ENCODE measurements at regions not wholly inside any gene's neighbourhood (a gene's known extent, or its start where the extent isn't known, plus 50 kb on each side); places are given as distances from the start of the nearest gene placed in this dataset.

DNA sequence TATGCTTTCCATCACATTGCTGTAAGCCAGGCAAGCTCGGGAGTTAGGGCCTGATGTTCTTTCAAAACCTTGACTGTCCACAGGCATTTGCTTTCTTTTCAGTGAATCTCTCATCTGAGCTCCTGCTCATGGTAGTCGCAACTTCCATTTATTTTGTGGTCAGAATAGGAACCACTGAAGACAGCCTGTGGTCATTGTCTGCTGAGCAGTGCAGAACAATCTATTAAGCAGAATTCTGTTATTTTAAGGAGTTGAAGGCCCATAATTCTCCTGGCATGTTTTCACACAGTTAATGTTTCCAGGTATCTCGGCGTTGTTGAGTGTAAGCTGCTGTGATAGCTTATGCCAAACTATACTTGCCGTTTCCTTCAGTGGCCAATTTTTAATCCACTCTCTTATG is 491.1 kb upstream of the AKR1E2 start:
- in situ Hi-C loops (cut with HindIII; ENCODE audit: low sequenced_read_pairs), result no loop called here

DNA sequence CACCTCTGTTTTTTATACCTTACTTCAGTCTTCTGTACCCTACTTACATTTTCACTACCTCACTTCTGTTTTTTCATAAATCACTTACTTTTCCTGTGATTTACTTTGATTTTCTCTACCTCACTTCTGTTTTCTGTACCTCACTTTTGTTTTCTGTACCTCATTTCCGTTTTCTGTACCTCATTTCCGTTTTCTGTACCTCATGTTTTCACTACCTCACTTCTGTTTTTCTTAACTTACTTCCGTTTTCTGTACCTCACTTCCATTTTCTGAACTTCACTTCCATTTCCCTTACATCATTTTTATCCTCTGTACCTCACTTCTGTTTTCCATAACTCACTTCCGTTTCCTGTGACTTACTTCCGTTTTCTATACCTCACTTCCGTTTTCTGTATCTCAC is 492.0 kb upstream of the AKR1E2 start:
- in situ Hi-C loops (cut with HindIII; ENCODE audit: low sequenced_read_pairs), result no loop called here

DNA sequence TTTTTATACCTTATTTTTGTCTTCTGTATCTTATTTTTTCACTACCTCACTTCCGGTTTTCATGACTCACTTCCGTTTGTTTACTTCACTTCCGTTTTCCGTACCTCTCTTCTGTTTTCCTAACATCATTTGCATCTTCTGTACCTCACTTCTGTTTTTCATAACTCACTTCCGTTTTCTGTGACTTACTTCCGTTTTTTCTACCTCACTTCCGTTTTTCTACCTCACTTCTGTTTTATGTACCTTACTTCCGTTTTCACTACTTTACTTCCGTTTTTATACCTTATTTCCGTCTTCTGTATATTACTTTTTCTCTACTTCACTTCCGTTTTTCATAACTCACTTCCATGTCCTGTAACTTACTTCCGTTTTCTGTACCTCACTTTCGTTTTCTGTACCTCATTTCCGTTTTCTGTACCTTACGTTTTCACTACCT is 492.5 kb upstream of the AKR1E2 start:
- in situ Hi-C loops (cut with HindIII; ENCODE audit: low sequenced_read_pairs), result no loop called here

DNA sequence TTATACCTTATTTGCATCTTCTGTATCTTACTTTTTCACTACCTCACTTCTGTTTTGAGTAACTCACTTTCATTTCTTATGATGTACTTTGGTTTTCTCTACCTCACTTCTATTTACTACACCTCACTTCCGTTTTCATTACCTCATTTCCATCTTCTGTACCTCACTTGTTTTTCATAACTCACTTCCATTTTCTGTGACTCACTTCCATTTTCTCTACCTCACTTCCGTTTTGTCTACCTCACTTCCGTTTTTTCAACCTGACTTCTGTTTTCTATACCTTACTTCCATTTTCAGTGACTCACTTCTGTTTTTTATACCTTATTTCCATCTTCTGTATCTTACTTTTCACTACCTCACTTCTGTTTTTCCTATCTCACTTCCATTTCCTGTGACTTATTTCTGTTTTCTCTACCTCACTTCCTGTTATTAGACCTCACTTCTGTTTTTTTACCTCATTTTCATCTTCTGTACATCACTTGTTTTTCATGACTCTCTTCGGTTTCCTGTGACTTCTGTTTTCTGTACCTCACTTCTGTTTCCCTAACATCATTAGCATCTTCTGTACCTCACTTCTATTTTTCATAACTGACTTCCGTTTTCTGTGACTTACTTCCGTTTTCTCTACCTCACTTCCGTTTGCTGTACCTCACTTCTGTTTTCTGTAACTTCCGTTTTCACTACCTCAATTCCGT is 493.1 kb upstream of the AKR1E2 start:
- in situ Hi-C loops (cut with HindIII; ENCODE audit: low sequenced_read_pairs), result no loop called here

DNA sequence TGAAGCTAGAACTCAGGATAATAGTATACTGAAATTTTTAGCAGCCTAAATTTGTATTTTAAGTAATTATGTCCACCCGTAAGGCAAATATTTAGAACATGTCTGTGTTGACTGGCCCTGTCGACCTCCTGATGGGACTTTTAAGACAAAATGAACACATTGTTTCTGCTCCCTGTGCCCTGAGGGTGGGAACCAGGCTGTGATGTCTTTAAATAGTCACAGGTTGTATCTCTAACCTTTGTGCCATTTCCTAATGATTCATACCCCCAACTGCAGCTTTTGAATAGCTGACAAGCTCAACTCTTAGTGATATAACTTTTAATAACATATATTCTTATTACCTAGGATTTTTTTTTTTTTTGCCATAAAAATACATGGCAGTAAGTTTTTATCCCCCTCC is 494.9 kb upstream of the AKR1E2 start:
- in situ Hi-C loops (cut with HindIII; ENCODE audit: low sequenced_read_pairs), result no loop called here

DNA sequence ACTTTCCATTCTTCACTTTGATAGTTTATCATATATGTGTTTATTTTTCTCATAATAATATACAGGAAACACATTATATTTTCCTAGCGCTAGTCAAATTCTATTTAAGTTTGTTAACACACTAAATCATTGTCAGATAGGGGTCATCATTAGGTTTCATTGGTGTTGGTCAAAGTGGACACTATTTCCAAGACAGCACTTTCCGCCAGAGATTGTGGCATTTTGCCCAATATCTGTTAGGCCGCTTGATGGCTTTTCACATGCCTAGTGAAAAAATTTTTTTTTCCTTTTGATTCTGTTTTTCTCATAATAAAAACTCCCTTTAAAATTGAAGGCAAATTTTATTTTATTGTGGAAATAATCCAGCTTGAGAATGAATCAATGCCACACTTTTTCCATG is 495.4 kb upstream of the AKR1E2 start:
- in situ Hi-C loops (cut with HindIII; ENCODE audit: low sequenced_read_pairs), result no loop called here

DNA sequence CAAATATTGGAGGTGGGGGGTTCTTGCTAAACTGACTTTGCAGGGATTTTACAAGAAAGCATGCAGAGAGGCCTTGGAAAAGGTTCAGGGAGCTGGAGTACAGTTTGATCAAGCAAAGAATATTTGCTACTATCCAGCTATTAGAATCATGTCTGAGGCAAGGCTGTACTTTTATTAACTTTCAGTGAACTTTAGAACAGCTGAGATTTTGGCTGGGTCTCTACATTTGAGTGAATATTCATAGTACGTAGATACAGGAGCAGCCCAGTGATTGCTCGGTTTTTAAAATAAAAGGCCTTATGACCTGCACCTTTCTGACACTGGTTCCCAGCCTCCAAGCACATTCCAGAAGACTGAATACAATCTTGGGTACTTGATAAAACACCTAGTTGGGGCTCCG is 496.8 kb upstream of the AKR1E2 start:
- in situ Hi-C loops (cut with HindIII; ENCODE audit: low sequenced_read_pairs), result no loop called here

DNA sequence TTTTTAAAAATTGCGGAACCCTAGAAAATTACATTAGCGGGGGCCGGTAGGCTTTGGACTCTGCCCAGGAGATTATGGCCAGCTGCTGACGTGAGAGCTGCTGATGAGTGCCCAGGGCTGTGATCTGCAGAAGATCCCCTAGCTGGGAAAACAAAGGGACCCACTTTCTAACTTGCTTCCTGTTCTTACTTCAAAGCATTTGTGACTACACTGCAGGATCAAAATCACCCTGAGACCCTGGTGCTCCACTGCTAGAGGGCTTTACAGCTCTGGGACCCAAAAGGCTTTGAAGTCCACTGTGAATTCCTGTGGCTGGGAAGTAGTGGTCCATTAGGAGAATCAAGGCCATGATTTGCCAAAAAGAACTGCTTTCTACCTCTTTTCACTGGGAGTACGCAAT is 499.4 kb upstream of the AKR1E2 start:
- in situ Hi-C loops (cut with HindIII; ENCODE audit: low sequenced_read_pairs), result no loop called here

DNA sequence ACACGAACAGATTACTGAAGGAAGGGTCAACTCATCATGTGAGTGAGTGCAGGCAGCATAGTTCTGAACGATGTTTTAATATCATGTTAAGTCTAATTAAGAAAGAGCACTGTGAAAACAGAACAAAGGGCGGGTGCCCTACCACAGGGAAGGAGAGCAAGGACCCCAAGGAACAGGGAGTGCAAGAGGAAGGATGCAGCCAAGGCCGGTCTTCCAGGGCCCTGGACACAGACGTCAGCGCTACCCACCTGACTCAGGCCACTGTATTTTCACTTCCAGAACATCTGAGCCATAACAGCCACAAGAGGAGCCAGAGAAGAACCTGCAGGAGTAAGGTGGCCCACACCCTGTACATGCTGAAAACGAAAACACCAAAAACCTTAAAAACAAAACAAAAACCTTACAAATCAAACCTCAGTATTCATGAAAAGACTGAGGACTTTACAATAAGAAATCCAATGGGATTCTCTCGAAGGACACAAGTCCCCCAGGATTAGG is 506.1 kb upstream of the AKR1E2 start:
- in situ Hi-C loops (cut with HindIII; ENCODE audit: low sequenced_read_pairs), result no loop called here

DNA sequence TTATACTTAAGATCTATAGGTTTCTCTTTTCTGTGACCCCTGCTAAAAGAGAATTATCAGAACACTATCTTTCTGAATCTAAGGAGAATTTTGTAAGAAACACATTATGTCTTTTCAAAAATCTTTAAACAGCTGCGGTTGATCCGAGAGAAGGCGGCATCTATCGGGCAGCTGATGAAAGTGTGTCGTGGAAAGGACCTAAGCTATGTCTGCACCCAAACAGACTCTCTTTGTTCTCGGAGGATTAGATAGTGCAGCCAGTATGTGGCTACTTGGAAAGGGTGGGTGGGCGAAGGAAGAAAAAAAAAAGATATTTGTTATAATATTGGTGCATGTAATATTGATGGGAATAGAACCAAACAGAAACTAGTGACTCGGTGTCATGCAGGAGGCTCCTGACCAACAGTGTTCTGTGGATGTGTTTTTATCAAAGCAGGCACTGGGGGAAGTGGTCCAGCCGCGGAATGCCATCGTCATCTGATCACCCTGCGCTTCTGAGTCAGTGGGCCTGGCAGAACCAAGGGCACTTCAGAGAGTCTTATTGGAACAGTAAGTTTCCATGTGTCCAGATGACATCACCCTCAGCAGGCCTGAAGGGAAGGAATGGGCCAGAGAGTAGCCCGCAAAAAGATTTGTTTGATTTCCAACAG is 509.7 kb upstream of the AKR1E2 start:
- in situ Hi-C loops (cut with HindIII; ENCODE audit: low sequenced_read_pairs), result no loop called here

DNA sequence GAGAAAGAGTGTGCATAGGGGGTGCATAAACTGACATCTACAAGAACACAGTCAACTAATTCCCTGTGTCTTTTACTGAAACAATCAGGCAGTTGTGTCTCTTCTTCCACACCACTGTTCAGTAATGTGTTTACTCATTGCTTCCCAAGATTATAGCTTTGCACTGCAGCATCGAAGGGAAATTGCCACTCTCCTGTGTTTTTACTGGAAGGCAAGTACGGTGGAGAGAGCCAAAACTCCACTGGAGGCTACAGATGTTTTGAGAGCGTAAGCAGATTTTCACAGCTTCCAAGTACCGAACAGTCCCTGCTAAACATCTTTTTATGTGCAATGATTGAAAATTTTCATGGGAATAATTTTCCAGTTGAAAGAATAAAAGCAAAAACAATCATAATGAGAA is 510.5 kb upstream of the AKR1E2 start:
- in situ Hi-C loops (cut with HindIII; ENCODE audit: low sequenced_read_pairs), result no loop called here

DNA sequence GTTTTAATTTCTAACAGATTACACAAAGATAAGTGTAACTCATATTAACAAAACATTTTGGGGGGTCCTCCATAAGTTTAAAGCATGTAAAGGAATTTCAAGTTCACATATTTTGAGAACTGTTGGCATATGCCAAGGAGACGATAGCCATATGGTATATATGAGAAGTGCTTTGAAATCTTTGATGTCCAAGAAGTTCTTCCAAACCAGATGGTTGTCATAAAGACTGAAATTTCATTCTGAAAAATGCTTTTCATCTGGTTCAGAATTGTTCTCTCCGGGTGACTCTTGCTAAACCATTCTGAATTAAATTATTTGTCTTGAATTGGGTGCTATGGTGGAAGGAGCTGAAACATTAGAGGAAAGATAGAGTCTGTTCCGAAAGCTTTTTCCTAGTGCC is 513.0 kb upstream of the AKR1E2 start:
- in situ Hi-C loops (cut with HindIII; ENCODE audit: low sequenced_read_pairs), result no loop called here

DNA sequence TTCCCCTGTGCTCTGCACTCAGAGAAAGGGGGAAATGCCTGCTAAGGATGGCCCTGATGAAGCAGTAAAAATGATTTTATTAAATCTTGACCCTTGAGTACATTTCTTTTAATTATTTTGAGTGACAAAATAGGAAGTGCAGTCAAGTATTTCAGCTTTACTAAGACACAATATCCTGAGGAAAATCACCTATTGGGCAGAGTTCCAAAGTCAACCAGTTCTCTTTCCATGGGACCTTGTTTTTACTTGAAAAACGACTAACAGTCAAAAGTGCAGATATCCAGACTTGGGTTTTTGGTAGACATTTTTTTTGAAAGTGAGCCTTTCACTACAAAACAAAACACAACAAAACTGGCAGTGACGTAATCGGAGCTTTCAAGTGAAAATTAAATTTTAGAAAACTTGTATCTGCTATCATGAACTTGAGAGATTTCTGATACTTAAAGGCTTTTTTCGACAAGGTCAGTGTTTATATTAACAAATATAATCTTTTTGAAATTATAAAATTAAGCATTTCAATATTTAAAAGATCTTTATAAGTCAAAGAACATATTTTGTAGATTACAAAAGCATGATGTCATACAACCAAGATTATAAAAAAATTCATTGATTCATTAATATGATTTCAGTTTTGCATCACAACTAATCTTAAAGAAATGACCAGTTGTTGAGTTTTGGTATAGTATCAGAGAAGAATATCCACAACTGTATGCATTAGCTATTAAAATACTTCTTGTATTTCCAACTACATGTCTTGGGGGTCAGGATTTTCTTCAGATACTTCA is 513.8 kb upstream of the AKR1E2 start:
- in situ Hi-C loops (cut with HindIII; ENCODE audit: low sequenced_read_pairs), result no loop called here

DNA sequence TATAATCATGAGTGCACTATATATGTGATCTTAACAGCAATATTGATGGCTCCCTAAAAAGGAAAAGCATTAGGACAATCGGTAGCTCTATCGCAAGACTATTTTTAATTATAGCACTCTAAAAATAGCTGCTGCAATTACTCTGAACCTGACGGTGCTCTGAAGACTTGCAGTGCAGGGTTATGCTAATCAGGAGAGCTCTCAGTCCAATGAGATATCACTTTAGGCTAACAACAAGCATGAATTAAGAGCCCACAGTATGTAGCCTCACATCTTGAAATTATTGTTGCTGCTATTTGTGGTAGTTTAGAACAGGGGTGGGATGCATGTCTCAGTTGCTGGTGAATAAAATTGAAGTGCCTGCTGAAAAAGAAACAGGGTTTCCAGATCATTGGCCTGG is 515.8 kb upstream of the AKR1E2 start:
- in situ Hi-C loops (cut with HindIII; ENCODE audit: low sequenced_read_pairs), result no loop called here

DNA sequence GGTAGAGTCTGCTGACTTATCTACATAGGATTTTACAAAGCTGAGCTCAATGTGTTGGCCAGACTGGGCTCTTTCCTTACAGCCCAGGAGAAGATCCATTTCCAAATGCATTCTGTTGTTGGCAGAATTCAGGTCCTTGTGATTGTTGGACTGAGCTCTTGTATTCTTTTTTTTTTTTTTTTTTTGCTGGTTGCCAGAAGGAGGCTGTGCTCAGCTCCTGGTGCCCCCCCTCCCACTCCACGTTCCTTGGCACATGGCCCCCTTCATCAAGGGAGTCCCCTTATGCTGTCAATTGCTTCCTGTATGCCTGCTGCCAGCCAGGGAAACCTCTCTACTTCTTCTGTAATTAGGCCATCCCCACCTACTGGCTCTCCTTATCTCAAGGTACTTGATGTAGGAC is 518.1 kb upstream of the AKR1E2 start:
- in situ Hi-C loops (cut with HindIII; ENCODE audit: low sequenced_read_pairs), result no loop called here

DNA sequence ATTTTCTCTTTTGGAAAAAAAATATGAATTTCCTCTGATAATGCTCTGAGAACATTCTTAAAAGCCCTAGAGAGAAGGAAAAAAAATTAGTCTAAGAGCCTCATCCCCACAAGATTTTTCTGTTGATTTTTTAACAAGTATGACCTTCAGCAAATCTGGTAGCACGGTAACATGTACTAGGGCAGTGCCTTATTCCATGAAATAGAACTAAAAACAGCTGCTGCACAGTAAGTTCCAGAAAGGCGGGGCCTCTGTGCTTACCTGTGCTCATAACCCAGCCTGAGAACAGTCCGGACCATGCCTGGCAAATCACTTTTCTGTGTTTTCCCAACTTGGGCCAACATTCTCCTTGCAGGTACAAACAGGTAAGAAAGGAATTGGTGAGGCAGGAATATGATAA is 519.1 kb upstream of the AKR1E2 start:
- in situ Hi-C loops (cut with HindIII; ENCODE audit: low sequenced_read_pairs), result no loop called here

DNA sequence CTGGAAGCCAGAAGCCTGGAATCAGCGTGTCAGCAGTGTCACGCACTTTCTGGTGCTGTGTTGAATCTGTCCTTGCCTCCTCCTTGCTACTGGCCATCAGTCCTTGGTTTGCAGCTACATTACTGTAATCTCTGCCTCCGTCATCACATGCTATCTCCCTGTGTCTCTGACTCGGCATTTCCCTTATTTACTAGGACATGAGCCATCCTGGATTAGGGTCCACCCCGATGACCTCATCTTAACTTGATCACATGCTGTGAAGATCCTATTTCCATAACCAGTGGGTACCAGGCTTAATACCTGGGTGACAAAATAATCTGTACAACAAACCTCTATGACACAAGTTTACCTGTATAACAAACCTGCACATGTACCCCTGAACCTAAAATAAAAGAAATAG is 518.0 kb upstream of the KLF6 start:
- in situ Hi-C loops (cut with HindIII; ENCODE audit: low sequenced_read_pairs), result no loop called here

DNA sequence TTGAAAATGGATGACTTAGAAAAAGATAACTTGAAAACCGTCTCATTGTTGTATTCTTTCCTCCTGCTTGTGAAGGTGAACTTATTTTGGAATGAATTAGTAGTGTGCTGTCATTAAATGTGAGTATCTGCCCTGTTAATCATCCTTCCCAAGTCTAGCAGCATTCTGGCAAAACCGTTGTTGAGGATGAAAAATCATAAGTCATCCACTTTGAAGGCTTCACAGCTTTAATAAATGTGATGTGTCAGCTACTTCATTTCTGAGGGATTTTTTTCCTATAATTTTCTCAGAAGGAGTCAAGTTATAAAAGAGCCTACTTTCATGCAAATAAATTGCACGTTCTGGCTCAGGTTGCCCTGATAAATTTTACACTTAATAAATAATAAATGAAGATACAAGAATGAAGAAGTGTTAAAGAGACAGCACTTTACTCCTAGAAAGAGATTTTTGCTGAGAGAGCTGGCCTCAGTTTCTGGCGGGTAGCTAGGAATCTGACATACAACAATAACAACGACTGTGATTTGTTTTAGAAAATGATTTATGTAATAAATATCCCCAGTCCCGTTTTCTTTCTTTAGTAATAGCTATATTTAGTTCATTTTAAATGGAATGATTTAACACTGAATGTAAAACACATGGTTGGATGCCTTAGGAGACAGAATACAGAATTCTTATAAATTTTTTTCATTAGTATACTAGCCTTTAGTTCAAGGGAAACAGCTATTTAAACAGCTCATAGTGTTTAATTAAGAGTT is 516.5 kb upstream of the KLF6 start:
- in situ Hi-C loops (cut with HindIII; ENCODE audit: low sequenced_read_pairs), result no loop called here

DNA sequence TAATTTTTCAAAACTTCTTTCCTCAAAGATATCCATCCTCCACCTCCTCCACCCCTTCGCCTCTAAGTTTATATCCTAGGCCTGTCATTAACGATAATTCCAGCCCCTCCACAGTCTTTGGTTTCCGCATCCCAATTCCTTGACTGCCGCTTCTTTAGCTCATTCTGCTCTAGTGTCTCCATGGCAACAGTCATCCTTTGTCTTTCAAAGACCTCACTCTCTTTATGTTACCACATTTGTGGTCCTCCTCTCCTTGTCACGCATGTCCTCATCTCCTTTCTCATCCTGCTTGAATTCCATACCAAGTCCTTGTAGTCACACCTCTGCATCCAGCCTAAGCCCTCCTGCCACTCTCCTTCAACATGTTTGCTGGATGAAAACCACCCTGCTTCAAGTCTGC is 511.2 kb upstream of the KLF6 start:
- in situ Hi-C loops (cut with HindIII; ENCODE audit: low sequenced_read_pairs), result no loop called here

DNA sequence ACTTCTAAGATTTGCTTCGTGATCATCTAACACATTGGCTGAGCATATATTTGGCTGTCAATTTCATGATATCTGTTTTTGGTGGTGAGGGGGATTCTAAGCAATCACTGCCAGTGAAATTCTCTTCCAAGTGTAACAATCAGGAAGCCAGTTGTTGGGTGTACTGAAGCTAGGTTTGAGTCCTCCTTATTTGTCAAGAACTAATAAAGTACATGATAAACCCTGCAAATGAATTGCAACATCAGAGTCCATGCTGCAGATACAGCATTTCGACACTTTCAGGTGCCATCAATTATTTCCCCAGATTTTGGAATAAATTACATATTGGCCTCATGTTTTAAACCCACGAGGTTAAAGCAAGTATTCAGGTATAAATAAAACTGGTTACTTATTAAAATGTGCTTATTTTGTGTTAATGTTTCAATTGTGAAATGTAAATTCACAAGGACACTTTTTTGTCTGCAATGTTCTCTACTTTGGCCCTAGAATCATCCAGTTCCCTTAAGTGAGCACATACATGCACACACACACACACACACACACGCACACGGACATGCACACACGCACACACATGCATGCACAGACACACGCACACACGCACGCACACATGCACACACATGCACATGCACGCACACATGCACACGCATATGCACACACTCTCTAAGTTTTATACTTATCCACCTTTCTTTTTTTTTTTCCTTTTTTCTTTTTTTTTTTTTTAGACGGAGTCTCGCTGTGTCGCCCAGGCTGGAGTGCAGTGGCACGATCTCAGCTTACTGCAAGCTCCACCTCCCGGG is 510.2 kb upstream of the KLF6 start:
- in situ Hi-C loops (cut with HindIII; ENCODE audit: low sequenced_read_pairs), result no loop called here
